Transverse colon (tissue), 4 donors: ENCODE measurements at regions not wholly inside any gene's neighbourhood (a gene's known extent, or its start where the extent isn't known, plus 50 kb on each side); places are given as distances from the start of the nearest gene placed in this dataset.
"Not testable (repeated sequence)": the region's sequence is repeated elsewhere in the genome, so short reads cannot be mapped to it uniquely, and the experiment has no call there.

Experiments used
- DNase-seq: peaks from one replicate; pipeline ENCODE4 v3.0.0-alpha.2; 2019
- H3K27ac ChIP-seq, 4 donors: fragments of 200-600 bp; sonication (generic); 2 replicates each; pipeline ENCODE4 v1.5.1; 2016 to 2018; ENCODE audit warnings: inconsistent platforms in 4 of 4
- H3K27me3 ChIP-seq: fragments of 200-600 bp; sonication (generic); 2 replicates; pipeline ENCODE4 v1.5.1; 2017; ENCODE audit warnings: inconsistent platforms
- H3K36me3 ChIP-seq, 4 donors: fragments of 200-600 bp; sonication (generic); 2 replicates each; pipeline ENCODE4 v1.5.1; 2017 to 2019; ENCODE audit warnings: inconsistent platforms in 4 of 4
- H3K4me1 ChIP-seq, 4 donors: fragments of 200-600 bp; sonication (generic); 2 replicates each; pipeline ENCODE4 v1.5.1; 2017 to 2020; ENCODE audit warnings: inconsistent platforms in 4 of 4
- H3K4me3 ChIP-seq, 4 donors: fragments of 200-600 bp; sonication (generic); 1 replicate in 1 of 4; 2 replicates in 3 of 4; pipeline versions ENCODE4 v1.5.1 to v1.6.1; 2017 to 2019; ENCODE audit warnings: inconsistent platforms in 4 of 4
- H3K9me3 ChIP-seq, 2 donors: fragments of 200-600 bp; sonication (generic); 2 replicates each; pipeline ENCODE4 v1.5.1; 2017 to 2019; ENCODE audit warnings: inconsistent platforms in 2 of 2
- CTCF ChIP-seq, 5 experiments: fragments of 200-600 bp in 3 of 5; fragments of 450-650 bp in 2 of 5; sonication (generic) in 3 of 5; IDR thresholded peaks; 1 replicate in 2 of 5; 2 replicates in 3 of 5; pipeline ENCODE4 v1.5.1; 2016 to 2017; ENCODE audit warnings: antibody characterized with exemption in 5 of 5, inconsistent platforms in 3 of 5, mild to moderate bottlenecking in 2 of 5, moderate library complexity in 1 of 5
- EP300 ChIP-seq: sonication (generic); formaldehyde crosslinking; IDR thresholded peaks from one replicate; pipeline ENCODE4 v1.6.1; 2017; ENCODE audit warnings: antibody characterized with exemption, low read depth
- POLR2A ChIP-seq: fragments of 450-650 bp; IDR thresholded peaks from one replicate; pipeline ENCODE4 v1.6.1; 2016; ENCODE audit warnings: antibody characterized with exemption, mild to moderate bottlenecking, moderate library complexity
- POLR2AphosphoS5 ChIP-seq, 3 donors: sonication (generic); formaldehyde crosslinking; IDR thresholded peaks; one replicate each; pipeline ENCODE4 v1.6.1; 2016; ENCODE audit warnings: antibody characterized with exemption in 3 of 3
- WGBS, 2 donors: methylation state at CpG; one replicate each; pipeline ENCODE4 v1.1.5; 2018; ENCODE audit warnings: low coverage in 1 of 2; 5-methylcytosine and 5-hydroxymethylcytosine counted together
- in situ Hi-C, 4 donors: fragments of 200-750 bp; cut with MboI; loops; one replicate each; pipeline versions ENCODE4 v1.15.0 to v1.15.1; 2017; ENCODE audit warnings: low sequenced_read_pairs in 3 of 4, low pct_ligation_motif_present in 1 of 4, low pct_unique_long_range_greater_than_20kb in 1 of 4
- intact Hi-C: fragments of 100-400 bp; cut with DNase I; formaldehyde crosslinking; loops from one replicate; pipeline ENCODE4 v1.15.1; 2023; ENCODE audit warnings: low total_unique reads

- DNase-seq, H3K27ac ChIP-seq, H3K36me3 ChIP-seq, H3K4me1 ChIP-seq, intact Hi-C loops, H3K4me3 ChIP-seq, H3K27me3 ChIP-seq, in situ Hi-C loops: not testable (repeated sequence)
- H3K9me3 ChIP-seq: peaks cover 8 to 12% of the 10 kb centered on the region in 2 donors
- WGBS, 2 donors: 65 to 80% methylated on average over 3 of the region's 3 CpGs
Measured at GRCh38 chr7:63856466-63856865, 142.2 kb upstream of the ZNF722 start.

- TF ChIP-seq EP300 (no peak), POLR2AphosphoS5 (IDR thresholded peaks at IDR 0.05) (no peak), POLR2A (no peak), CTCF (IDR thresholded peaks at IDR 0.05) (no peak)
- intact Hi-C loops: no loop called here
- Histone ChIP-seq H3K36me3 (no peaks in the 10 kb centered on the region), H3K4me3 (no peak overlapping the region), H3K27ac (no peak overlapping the region), H3K27me3 (no peaks in the 10 kb centered on the region), H3K4me1 (no peaks in the 10 kb centered on the region), H3K9me3 (peaks cover 16 to 19% of the 10 kb centered on the region in 2 donors)
- DNase-seq: no peak
- in situ Hi-C loops: no loop called here
Measured at GRCh38 chr7:63867127-63867526, 131.5 kb upstream of the ZNF722 start.

- in situ Hi-C loops, H3K36me3 ChIP-seq, H3K27ac ChIP-seq, H3K4me3 ChIP-seq, H3K27me3 ChIP-seq, intact Hi-C loops, H3K4me1 ChIP-seq, DNase-seq: not testable (repeated sequence)
- H3K9me3 ChIP-seq: peaks cover 71% of the 10 kb centered on the region in 2 donors
- 93% methylated on average over 6 of the region's 30 CpGs; no CpG with 5 or more reads in 1 of the 2 donors for WGBS, 2 donors
Measured at GRCh38 chr7:63874242-63874641, 124.4 kb upstream of the ZNF722 start.

GRCh38 chr7:63876707-63877322 lies 121.8 kb upstream of the ZNF722 start:
- no peaks in the 10 kb centered on the region for H3K36me3 ChIP-seq
- intact Hi-C loops (no loop called here), in situ Hi-C loops (no loop called here)
- TF ChIP-seq POLR2AphosphoS5 (IDR thresholded peaks at IDR 0.05) (no peak), POLR2A (no peak), CTCF (IDR thresholded peaks at IDR 0.05) (no peak), EP300 (no peak)
- peaks cover 84 to 85% of the 10 kb centered on the region in 2 donors for H3K9me3 ChIP-seq
- no peak overlapping the region for H3K4me3 ChIP-seq
- DNase-seq: no peak
- no peak overlapping the region for H3K27ac ChIP-seq
- H3K27me3 ChIP-seq: no peaks in the 10 kb centered on the region
- no peaks in the 10 kb centered on the region for H3K4me1 ChIP-seq
- 90% methylated on average over 1 of the region's 1 CpG; no CpG with 5 or more reads in 1 of the 2 donors for whole genome bisulfite sequencing, 2 donors

- H3K9me3 ChIP-seq: peaks cover 14 to 28% of the 10 kb centered on the region in 2 donors
- 77 to 83% methylated on average over 3 to 5 of the region's 5 CpGs for whole genome bisulfite sequencing, 2 donors
Measured at GRCh38 chr7:63887031-63887430, 111.6 kb upstream of the ZNF722 start.

More at GRCh38 chr7:63887031-63887430, 111.6 kb upstream of the ZNF722 start:
- H3K36me3 ChIP-seq: no peaks in the 10 kb centered on the region
- H3K4me1 ChIP-seq: no peaks in the 10 kb centered on the region
- TF ChIP-seq EP300: no peak
- DNase-seq: no peak
- H3K27me3 ChIP-seq: no peaks in the 10 kb centered on the region
- H3K27ac ChIP-seq: no peak overlapping the region
- in situ Hi-C loops (no loop called here), intact Hi-C loops (loop anchor here (1.0 kb wide), 1 partner anchor 32 kb away; no protein-coding TSS in a partner anchor)
- no peak overlapping the region for H3K4me3 ChIP-seq
